GM10248 (cell line): ENCODE measurements at regions not wholly inside any gene's neighbourhood (a gene's known extent, or its start where the extent isn't known, plus 50 kb on each side); places are given as distances from the start of the nearest gene placed in this dataset.
A peak's percentile ranks its signal among the peaks of the same experiment; 100 is the strongest.
"Not testable (repeated sequence)": the region's sequence is repeated elsewhere in the genome, so short reads cannot be mapped to it uniquely, and the experiment has no call there.

Experiments used
- CTCF ChIA-PET: fragments of 300-600 bp; sonication (Branson Sonifier 250); formaldehyde crosslinking; extraction: SDS; loops from one replicate; lab custom pipeline; 2021; ENCODE audit warnings: antibody characterized with exemption; lab: Yijun Ruan, JAX
- POLR2A ChIA-PET: fragments of 350-650 bp; sonication (Branson Sonifier 250); formaldehyde crosslinking; extraction: SDS; loops from one replicate; lab custom pipeline; 2020; ENCODE audit warnings: antibody characterized with exemption; lab: Yijun Ruan, JAX
- DNase-seq: peaks from one replicate; pipeline ENCODE4 v3.0.0; 2012; ENCODE audit errors: extremely low spot score
- TF ChIP-seq, protein P1 (sequence below): IDR thresholded peaks from 2 replicates; pipeline ENCODE4 v1.5.1; 2012; ENCODE audit warnings: mild to moderate bottlenecking, low read depth; ENCODE audit errors: extremely low read depth, missing control alignments, control extremely low read depth

DNA sequence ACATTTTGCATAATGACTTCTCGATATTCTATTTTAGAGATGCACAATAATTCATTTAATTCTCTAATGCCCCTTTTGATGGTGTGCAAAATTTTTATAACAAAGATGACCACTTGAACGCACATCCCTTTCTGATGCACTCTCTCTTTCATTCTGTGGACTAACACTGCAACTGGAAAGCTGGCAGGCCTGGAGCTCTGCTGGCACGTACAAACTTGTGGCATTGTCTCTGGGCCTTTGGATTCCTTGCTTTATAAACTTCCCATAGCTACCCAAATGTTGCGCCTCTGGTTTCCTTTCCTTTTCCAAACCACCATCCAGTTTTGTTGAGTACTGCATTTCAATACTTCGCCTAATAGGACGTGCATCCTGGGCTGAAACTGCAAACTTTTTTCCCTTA is 194.5 kb upstream of the CFAP20DC start:
- POLR2A ChIA-PET: no interaction called here
- no peak for DNase-seq
- CTCF ChIA-PET: interaction anchor here (1.0 to 1.3 kb wide), 2 partner anchors 15 to 33 kb away, joined by 3 read pairs; no protein-coding TSS in a partner anchor
- TF ChIP-seq, protein P1, sequence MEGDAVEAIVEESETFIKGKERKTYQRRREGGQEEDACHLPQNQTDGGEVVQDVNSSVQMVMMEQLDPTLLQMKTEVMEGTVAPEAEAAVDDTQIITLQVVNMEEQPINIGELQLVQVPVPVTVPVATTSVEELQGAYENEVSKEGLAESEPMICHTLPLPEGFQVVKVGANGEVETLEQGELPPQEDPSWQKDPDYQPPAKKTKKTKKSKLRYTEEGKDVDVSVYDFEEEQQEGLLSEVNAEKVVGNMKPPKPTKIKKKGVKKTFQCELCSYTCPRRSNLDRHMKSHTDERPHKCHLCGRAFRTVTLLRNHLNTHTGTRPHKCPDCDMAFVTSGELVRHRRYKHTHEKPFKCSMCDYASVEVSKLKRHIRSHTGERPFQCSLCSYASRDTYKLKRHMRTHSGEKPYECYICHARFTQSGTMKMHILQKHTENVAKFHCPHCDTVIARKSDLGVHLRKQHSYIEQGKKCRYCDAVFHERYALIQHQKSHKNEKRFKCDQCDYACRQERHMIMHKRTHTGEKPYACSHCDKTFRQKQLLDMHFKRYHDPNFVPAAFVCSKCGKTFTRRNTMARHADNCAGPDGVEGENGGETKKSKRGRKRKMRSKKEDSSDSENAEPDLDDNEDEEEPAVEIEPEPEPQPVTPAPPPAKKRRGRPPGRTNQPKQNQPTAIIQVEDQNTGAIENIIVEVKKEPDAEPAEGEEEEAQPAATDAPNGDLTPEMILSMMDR: no peak

DNA sequence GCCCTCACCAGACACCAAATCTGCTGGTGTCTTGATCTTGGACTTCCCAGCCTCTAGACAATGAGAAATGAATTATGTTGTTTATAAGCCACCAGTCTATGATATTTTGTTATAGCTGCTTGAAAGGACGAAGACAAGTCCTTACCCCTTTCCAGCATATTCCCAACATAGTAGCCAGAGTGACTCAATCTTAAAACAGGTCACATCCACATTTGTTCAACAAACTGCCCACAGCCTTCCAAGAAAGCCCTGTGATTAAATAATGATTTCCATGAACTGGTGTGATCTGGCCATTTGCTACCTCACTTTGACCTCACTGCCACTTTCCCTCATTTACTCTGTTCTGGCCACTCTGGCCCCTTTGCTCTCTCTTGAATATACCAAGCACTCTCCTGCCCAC is 193.7 kb upstream of the CFAP20DC start:
- ChIA-PET POLR2A (no interaction called here), CTCF (interaction anchor here (1.3 kb wide), 1 partner anchor 32 kb away, joined by 3 read pairs; no protein-coding TSS in a partner anchor)
- TF ChIP-seq, protein P1: no peak
- DNase-seq: no peak

DNA sequence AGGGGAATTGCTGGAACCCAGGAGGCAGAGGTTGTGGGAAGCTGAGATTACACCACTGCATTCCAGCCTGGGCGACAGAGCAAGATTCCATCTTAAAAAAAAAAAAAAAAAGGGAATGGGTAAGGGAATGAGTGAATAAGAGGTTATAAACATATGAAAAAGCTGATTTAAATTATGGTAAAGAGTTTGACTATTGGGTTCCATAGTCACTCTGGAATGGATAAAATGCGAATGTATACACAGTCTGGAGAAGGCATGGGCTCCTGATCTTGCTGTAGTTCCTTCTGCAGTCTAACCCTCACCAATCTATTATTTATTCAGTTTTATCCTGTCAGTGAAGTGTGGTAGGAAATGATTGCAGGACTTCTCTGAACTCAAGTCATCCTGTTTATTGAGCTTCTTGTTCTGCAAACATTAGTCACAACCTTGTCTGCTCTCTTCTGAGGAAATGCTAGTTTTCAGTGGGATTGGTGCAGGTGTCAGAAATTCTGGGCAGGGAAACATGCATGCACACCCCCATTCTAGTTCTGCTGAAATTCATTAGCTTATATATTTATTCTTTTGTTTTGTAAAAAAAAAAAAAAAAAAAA is 190.9 kb upstream of the CFAP20DC start:
- TF ChIP-seq, protein P1: no peak
- ChIA-PET POLR2A (interaction anchor here (0.7 kb wide), 1 partner anchor 586 kb away, joined by 5 read pairs; no protein-coding TSS in a partner anchor), CTCF (no interaction called here)
- no peak for DNase-seq

DNA sequence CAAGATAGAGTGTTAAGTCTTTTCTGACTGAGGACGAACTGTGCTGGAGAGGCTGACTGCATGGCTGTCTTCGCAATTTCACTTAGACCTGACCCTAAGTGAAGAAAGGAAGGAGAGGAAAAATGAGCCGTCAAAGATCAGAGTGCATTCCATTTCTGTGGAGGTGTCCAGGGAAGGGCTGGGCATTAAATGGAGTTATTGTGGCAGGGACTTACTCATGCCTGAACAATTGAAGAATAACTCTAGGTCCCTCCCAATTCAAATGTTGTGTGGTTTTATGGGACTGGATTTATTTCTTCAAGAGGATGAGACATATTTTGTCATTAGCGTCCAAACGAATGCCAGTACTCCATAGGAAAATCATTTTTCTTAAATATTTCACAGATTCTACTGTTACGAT is 187.3 kb upstream of the CFAP20DC start:
- no peak for DNase-seq
- TF ChIP-seq, protein P1: no peak
- CTCF ChIA-PET: no interaction called here

DNA sequence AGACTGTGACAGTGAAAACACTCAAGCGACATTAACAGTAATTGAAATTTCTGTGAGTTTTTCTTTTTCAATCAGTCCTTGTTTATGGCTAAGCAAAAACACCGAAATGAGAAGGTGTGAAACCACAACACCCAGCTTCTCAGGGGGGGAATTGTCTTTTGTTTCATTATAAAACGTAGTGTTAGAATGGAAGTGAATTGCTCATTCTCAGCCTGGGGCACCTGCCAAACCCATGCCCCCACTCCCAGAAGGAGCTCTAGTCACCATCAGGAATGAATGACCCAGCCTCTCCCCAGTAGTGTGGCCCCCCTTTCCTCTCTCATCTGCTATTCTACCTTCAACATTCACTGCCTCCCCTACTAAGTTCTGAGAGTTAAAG is 185.8 kb upstream of the CFAP20DC start:
- DNase-seq: peak; percentile 41
- TF ChIP-seq, protein P1: no peak
- ChIA-PET CTCF (interaction anchor here (0.8 to 2.0 kb wide), 5 partner anchors 10 to 24 kb away, joined by 3 to 5 read pairs (median 4); no protein-coding TSS in a partner anchor), POLR2A (no interaction called here)

More for the DNA sequence above, 187.3 kb upstream of the CFAP20DC start:
- POLR2A ChIA-PET: no interaction called here

DNA sequence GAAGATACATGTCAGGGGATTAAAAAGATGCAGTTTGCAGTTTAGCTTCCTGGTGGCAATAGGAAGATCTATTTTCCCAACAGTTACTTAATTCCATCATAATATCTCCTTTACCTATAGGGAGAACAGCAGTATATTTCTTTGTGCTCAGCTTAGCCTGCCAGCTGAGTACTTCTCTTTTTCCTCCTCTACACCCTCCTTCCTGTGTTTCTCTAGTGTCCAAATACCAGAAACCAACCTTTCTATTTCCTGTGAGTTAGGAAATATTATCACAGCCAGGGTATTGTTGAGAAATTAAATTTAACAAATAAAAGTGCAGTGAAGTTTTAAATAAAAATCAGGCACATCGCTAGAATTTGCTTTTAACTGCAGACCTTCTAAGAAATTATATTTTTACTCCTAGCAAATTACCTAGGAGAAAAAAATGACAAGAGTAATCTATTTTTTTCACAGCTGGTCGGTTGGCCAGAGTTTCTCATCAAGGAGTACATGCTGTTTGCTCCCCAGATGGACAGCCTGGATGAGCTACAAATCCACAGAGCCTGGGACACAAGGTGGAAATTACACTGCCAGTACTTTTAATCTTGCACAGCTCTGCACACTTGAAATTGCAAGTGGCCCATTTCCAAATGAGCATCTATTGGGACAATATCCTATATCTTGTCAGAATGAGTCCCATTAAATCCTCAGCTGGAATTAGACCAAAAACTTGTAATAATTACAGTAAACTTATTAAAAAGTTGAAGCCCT is 185.2 kb upstream of the CFAP20DC start:
- TF ChIP-seq, protein P1: no peak
- ChIA-PET CTCF (interaction anchor here (0.8 to 2.0 kb wide), 4 partner anchors 9 to 24 kb away, joined by 3 to 5 read pairs (median 4); no protein-coding TSS in a partner anchor), POLR2A (no interaction called here)
- no peak for DNase-seq

DNA sequence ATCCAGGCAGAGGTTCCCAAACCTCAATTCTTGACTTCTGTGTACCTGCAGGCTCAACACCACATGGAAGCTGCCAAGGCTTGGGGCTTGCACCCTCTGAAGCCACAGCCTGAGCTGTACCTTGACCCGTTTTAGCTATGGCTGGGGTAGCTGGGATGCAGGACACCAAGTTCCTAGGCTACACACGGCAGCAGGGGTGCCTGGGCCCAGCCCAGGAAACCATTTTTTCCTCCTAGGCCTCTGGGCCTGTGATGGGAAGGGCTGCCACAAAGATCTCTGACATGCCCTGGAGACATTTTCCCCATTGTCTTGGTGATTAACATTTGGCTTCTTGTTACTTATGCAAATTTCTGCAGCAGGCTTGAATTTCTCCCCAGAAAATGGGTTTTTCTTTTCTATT is 180.6 kb upstream of the CFAP20DC start:
- POLR2A ChIA-PET: not testable (repeated sequence)

More for the DNA sequence above, 180.6 kb upstream of the CFAP20DC start:
- DNase-seq, CTCF ChIA-PET: not testable (repeated sequence)
